Limb (tissue), 2 donors: ENCODE measurements at regions not wholly inside any gene's neighbourhood (a gene's known extent, or its start where the extent isn't known, plus 50 kb on each side); places are given as distances from the start of the nearest gene placed in this dataset.
"Not testable (repeated sequence)": the region's sequence is repeated elsewhere in the genome, so short reads cannot be mapped to it uniquely, and the experiment has no call there.

Experiments
- DNase-seq, 2 donors: peaks; one replicate each; pipeline ENCODE4 v3.0.0-alpha.2; 2016; ENCODE audit errors: extremely low spot score in 2 of 2

- no peak for DNase-seq
Measured at GRCh38 chr13:112174476-112175110, 107.6 kb downstream of the SOX1 start.

- DNase-seq, result no peak
Measured at GRCh38 chr13:112175162-112176075, 108.5 kb downstream of the SOX1 start.

- DNase-seq, result not testable (repeated sequence)
Measured at GRCh38 chr13:112176141-112177119, 109.5 kb downstream of the SOX1 start.

- DNase-seq, result peak in 1 of 2 donors; percentile 47
Measured at GRCh38 chr13:112177450-112178288, 110.7 kb downstream of the SOX1 start.

- no peak for DNase-seq
Measured at GRCh38 chr13:112178769-112179168, 111.8 kb downstream of the SOX1 start.

GRCh38 chr13:112179421-112179820 is 112.5 kb downstream of the SOX1 start:
- no peak for DNase-seq

GRCh38 chr13:112179995-112180394 is 113.0 kb downstream of the SOX1 start:
- no peak for DNase-seq

- no peak for DNase-seq
Measured at GRCh38 chr13:112181336-112182067, 114.6 kb downstream of the SOX1 start.

GRCh38 chr13:112182251-112182650 is 115.3 kb downstream of the SOX1 start:
- DNase-seq, result no peak

- DNase-seq, result no peak
Measured at GRCh38 chr13:112182846-112183531, 116.0 kb downstream of the SOX1 start.

- DNase-seq, result no peak
Measured at GRCh38 chr13:112183532-112184090, 116.7 kb downstream of the SOX1 start.

- DNase-seq, result no peak
Measured at GRCh38 chr13:112184261-112184660, 117.3 kb downstream of the SOX1 start.

- DNase-seq, result no peak
Measured at GRCh38 chr13:112184851-112185371, 118.0 kb downstream of the SOX1 start.

GRCh38 chr13:112185466-112185865 is 118.5 kb downstream of the SOX1 start:
- DNase-seq, result no peak

- no peak for DNase-seq
Measured at GRCh38 chr13:112186091-112186490, 119.1 kb downstream of the SOX1 start.

GRCh38 chr13:112187527-112188297 is 120.8 kb downstream of the SOX1 start:
- DNase-seq, result no peak

GRCh38 chr13:112188298-112188610 is 121.3 kb downstream of the SOX1 start:
- DNase-seq, result no peak

- DNase-seq, result no peak
Measured at GRCh38 chr13:112193463-112194166, 126.7 kb downstream of the SOX1 start.
